M059J (cell line): ENCODE measurements at regions not wholly inside any gene's neighbourhood (a gene's known extent, or its start where the extent isn't known, plus 50 kb on each side); places are given as distances from the start of the nearest gene placed in this dataset.

ENCODE experiments used
- DNase-seq: peaks from one replicate; pipeline ENCODE4 v3.0.0-alpha.2; 2012; ENCODE audit warnings: low read depth

GRCh38 chr4:176902710-176903323 is 110.1 kb upstream of the VEGFC start:
- peak; percentile 90 for DNase-seq

GRCh38 chr4:176906709-176907108 is 114.0 kb upstream of the VEGFC start:
- DNase-seq, result peak; percentile 50

GRCh38 chr4:176910646-176911045 is 117.9 kb upstream of the VEGFC start:
- no peak for DNase-seq

GRCh38 chr4:176919631-176920030 is 126.9 kb upstream of the VEGFC start:
- DNase-seq, result no peak

GRCh38 chr4:176920694-176921093 is 128.0 kb upstream of the VEGFC start:
- peak; percentile 72 for DNase-seq

GRCh38 chr4:176921256-176921655 is 128.5 kb upstream of the VEGFC start:
- DNase-seq, result no peak

- DNase-seq, result no peak
Measured at GRCh38 chr4:176924238-176924637, 131.5 kb upstream of the VEGFC start.

- DNase-seq, result no peak
Measured at GRCh38 chr4:176925962-176926361, 133.2 kb upstream of the VEGFC start.

GRCh38 chr4:176927117-176927516 is 134.4 kb upstream of the VEGFC start:
- DNase-seq, result no peak

GRCh38 chr4:176927664-176928063 is 134.9 kb upstream of the VEGFC start:
- peak; percentile 84 for DNase-seq

- peak; percentile 80 for DNase-seq
Measured at GRCh38 chr4:176939445-176939844, 146.7 kb upstream of the VEGFC start.

GRCh38 chr4:176945334-176945733 is 152.6 kb upstream of the VEGFC start:
- DNase-seq, result no peak

GRCh38 chr4:176949029-176949428 is 156.3 kb upstream of the VEGFC start:
- DNase-seq, result no peak

- DNase-seq, result no peak
Measured at GRCh38 chr4:176953021-176953420, 160.3 kb upstream of the VEGFC start.

GRCh38 chr4:176957353-176958118 is 164.8 kb upstream of the VEGFC start:
- DNase-seq, result no peak

GRCh38 chr4:176959980-176960379 is 167.3 kb upstream of the VEGFC start:
- DNase-seq, result no peak

- no peak for DNase-seq
Measured at GRCh38 chr4:176963121-176963520, 170.4 kb upstream of the VEGFC start.

- DNase-seq, result peak; percentile 21
Measured at GRCh38 chr4:176964116-176964691, 171.5 kb upstream of the VEGFC start.

GRCh38 chr4:176967586-176967985 is 174.9 kb upstream of the VEGFC start:
- no peak for DNase-seq

GRCh38 chr4:176968094-176968493 is 175.4 kb upstream of the VEGFC start:
- DNase-seq, result no peak

GRCh38 chr4:176969011-176969410 is 176.3 kb upstream of the VEGFC start:
- DNase-seq, result no peak

GRCh38 chr4:176970853-176971252 is 178.1 kb upstream of the VEGFC start:
- no peak for DNase-seq

GRCh38 chr4:176971576-176972115 is 178.9 kb upstream of the VEGFC start:
- no peak for DNase-seq
